HL-60/S4 (cell line): ENCODE measurements at regions not wholly inside any gene's neighbourhood (a gene's known extent, or its start where the extent isn't known, plus 50 kb on each side); places are given as distances from the start of the nearest gene placed in this dataset.
"Not testable (repeated sequence)": the region's sequence is repeated elsewhere in the genome, so short reads cannot be mapped to it uniquely, and the experiment has no call there.

ENCODE experiments used
- in situ Hi-C: fragments of 300-500 bp; cut with MboI; formaldehyde crosslinking; loops from 2 replicates; pipeline ENCODE4 v1.14.3; 2022; ENCODE audit warnings: low sequenced_read_pairs

- in situ Hi-C loops, result no loop called here
These were observed 122.8 kb upstream of the TNPO1 start for GRCh38 chr5:72693546-72694205.

DNA sequence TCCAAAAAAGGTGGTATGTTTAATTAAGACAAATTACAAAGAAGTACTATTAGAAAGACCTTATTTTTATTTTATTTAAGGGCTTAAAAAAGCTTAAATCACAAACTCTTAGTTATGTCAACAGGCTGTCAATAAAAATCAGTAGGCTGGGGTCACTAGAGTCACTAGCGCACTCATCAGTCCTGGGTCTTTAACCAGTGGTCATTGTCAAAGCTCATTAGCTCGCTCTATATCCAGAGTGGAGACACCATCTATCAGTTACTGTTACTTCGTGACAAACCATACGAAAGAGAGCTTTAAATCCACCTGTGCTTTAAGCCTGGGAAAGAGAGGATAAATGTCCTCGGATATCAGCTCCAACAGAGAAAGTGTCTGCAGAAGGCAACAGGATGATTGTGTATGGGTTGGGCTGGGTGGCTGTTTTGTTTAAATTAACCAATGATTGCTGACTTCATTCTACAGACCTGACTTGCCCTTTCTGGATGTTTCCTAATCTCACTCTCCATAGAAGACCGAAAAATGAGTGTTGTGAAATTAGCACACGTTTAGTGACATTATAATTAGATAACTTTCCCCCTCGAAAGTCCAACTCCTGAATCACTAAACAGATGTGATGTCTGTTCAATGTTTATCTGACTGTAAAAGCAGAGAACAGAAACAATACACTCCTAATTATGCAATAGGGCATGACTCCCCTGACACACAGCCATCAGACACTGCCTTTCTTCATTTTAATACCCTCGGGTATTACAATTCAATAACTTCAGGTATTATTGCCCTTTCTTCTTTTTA, 123.6 kb upstream of the TNPO1 start:
- in situ Hi-C loops, result no loop called here

- in situ Hi-C loops, result no loop called here
These were observed 124.2 kb upstream of the TNPO1 start for GRCh38 chr5:72692231-72692637.

- in situ Hi-C loops, result no loop called here
These were observed 124.7 kb upstream of the TNPO1 start for GRCh38 chr5:72691751-72692150.

GRCh38 chr5:72688916-72689315, 127.5 kb upstream of the TNPO1 start:
- in situ Hi-C loops, result no loop called here

GRCh38 chr5:72687288-72687687, 129.2 kb upstream of the TNPO1 start:
- in situ Hi-C loops, result no loop called here

DNA sequence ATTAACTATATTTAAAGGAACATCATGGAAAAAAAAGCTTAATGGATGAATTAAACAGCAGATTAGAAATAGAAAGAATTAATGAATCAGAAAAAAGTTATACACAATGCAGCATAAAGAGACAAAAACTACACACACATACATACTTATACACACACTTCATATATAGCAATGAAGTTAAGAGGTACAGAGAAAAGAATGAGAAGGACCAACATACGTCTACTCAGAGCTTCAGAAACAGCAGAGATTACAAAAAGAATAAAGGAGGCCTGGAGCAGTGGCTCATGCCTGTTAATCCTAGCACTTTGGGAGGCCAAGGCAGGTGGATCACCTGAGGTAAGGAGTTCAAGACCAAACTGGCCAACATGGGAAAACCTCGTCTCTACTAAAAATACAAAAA, 133.9 kb upstream of the TNPO1 start:
- in situ Hi-C loops, result no loop called here

GRCh38 chr5:72681781-72682180, 134.7 kb upstream of the TNPO1 start:
- in situ Hi-C loops, result no loop called here

- in situ Hi-C loops, result no loop called here
These were observed 139.0 kb upstream of the TNPO1 start for GRCh38 chr5:72677447-72677846.

- in situ Hi-C loops, result not testable (repeated sequence)
These were observed 139.6 kb upstream of the TNPO1 start for GRCh38 chr5:72676831-72677230.

GRCh38 chr5:72673623-72674022, 142.8 kb upstream of the TNPO1 start:
- in situ Hi-C loops, result no loop called here

DNA sequence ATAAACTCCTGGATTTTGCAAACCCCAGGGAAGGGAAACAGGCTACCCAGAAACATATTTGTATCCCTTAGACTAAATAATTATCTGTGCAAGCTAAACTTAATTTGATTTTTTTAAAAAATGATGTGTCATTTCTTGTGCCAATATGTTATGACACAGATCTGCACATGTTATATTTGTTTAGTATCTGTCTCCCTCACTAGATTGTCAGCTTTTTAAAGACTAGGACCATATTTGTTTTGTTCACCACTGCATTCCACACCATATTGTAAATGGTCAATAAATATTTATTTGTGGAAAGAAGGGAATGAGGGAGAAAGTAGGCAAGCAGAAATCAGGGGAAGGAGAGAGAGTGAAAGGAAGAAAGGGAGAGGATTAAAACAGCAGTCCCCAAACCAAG, 143.3 kb upstream of the TNPO1 start:
- in situ Hi-C loops, result no loop called here

GRCh38 chr5:72667708-72668107, 148.8 kb upstream of the TNPO1 start:
- in situ Hi-C loops, result no loop called here

DNA sequence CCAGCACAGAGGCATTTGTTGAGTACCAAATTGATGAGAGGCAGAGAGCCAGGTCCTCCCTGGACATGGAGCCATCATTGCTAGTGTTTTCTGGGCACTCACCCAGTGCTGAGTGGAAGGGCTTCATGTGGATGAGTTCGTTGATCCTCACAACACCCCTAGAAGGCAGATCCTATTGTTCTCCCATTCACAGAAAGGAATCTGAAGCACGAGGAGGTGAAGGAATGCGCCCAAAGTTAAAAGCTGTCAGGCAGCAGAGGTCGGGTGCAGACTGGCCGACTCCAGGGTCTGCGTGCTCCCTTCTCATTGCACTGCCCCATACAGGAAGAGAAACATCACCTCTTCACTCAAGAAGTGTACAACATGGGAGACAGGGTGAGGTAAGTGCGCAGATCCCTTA, 153.5 kb upstream of the TNPO1 start:
- in situ Hi-C loops, result no loop called here

- in situ Hi-C loops, result no loop called here
These were observed 154.2 kb upstream of the TNPO1 start for GRCh38 chr5:72662305-72662704.

GRCh38 chr5:72661405-72661804, 154.2 kb upstream of the ZNF366 start:
- in situ Hi-C loops, result no loop called here

- in situ Hi-C loops, result no loop called here
These were observed 152.5 kb upstream of the ZNF366 start for GRCh38 chr5:72659726-72660125.

DNA sequence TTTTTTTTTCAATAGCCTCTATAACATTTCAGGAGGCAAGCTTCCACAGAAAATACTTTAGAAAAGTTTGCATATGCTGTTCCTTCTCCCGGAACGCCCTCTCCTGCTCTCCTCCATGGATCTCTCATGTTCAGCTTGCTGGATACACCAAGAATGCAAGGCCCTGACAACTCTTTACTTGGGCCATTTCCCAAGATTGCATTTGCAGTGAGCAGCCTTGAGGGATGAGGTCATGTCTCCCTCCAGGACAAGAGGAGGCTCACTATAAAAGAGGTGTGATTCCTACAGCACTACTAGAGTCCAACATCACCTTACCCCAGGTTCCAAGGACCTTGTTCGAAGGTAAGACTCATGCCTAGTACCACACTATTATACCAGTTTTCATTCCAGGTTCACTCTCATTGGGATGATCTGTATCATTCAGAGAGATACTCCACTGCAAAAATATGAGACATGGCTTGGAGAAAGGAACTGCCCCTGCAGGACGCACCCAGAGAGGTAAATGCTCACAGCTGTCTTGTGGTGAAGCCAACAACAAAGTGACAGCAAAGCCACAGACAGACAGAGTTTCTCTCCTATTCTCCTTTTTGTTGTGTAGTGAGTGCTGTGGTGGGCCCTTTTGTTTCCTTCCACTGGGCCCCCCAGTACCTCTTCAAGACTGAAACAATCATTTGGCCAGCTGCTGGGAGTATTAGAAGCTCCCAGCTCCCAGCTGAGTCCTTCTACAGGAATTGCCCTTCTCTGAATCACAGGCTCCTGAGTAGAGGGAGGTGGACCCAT, 151.7 kb upstream of the ZNF366 start:
- in situ Hi-C loops, result no loop called here

DNA sequence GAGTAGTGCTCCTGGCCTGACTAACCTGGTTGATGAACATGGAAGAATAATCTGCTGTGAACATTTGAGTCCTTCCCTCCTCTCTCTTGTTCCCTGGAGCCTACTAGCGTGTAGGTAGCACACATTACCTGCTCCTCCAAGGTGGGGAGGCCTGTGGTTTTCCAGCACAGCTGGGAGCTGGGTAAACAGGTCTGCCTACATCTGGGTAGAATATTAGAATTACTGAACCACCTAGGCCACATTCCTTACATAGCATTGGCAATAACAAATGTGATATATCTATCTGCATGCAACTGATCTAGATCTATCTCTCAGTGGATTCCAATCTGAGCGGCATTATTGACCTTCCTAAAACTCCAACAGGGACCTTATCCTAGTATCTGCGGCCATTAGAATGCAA, 151.0 kb upstream of the ZNF366 start:
- in situ Hi-C loops, result no loop called here

DNA sequence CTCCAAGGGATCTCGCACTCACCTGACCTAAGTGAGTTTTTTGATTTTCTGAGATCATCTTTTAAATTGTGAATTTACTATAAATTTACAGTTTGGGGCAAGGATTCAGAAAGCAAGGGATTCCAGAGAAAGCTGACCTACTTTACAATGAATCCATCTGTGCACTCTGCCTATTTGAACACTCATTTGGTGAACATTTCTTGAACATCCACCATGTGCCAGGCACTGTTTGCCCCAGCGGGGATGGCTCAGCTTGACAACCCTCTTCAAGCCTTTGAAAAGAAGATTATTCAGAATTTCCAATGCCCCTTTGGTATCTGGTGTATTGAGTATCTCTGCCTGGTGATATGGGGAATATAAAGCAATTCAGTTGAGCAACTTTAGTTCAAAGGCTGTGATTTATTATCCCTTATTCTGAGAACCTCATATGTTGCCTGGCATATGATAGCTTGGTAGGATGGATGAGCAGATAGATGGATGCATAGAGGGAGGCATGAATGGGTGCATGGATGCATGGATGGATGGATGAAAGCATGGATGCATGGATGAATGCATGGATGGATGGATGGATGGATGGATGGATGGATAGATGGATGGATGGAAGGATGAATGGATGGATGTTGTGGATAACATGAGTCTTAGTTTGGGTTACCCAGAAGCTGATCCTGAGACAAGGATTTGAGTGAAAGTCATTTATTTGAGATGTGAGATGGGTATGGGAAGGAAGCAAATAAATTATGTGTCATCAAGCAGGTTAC, 149.7 kb upstream of the ZNF366 start:
- in situ Hi-C loops, result no loop called here

GRCh38 chr5:72656331-72656730, 149.1 kb upstream of the ZNF366 start:
- in situ Hi-C loops, result no loop called here
